ENCODE measurements at regions not wholly inside any gene's neighbourhood (a gene's known extent, or its start where the extent isn't known, plus 50 kb on each side); places are given as distances from the start of the nearest gene placed in this dataset.
A peak's percentile ranks its signal among the peaks of the same experiment; 100 is the strongest.

- peak in 1 of 7 donors; percentile 14 for DNase-seq
- Histone ChIP-seq H3K4me1 (replicated peaks in 1 of 2) (no peaks in the 10 kb centered on the region), H3K9me3 (replicated peaks in 1 of 3) (no peaks in the 10 kb centered on the region), H3K4me3 (no peak overlapping the region), H3K27me3 (no peaks in the 10 kb centered on the region), H3K27ac (no peak overlapping the region), H3K36me3 (replicated peaks in 1 of 2) (no peaks in the 10 kb centered on the region)
- intact Hi-C loops (cut with DNase I) = no loop called here
- 86 to 96% (median 94%) methylated on average over 4 of the region's 4 CpGs for whole genome bisulfite sequencing, 4 donors
- no peak for TF ChIP-seq POLR2A (IDR thresholded peaks at IDR 0.05)
- TF ChIP-seq CTCF (IDR thresholded peaks at IDR 0.05) = no peak
Observed at GRCh38 chr1:229048896-229049295, 222.0 kb upstream of the RAB4A start.

- intact Hi-C loops (cut with DNase I) = no loop called here
- H3K9me3 ChIP-seq (replicated peaks in 1 of 3) = no peaks in the 10 kb centered on the region
- TF ChIP-seq POLR2A (IDR thresholded peaks at IDR 0.05) = no peak
- TF ChIP-seq CTCF (IDR thresholded peaks at IDR 0.05) = no peak
- no peaks in the 10 kb centered on the region for H3K27me3 ChIP-seq
- H3K27ac ChIP-seq = no peak overlapping the region
- no peak overlapping the region for H3K4me3 ChIP-seq
- no peaks in the 10 kb centered on the region for H3K36me3 ChIP-seq (replicated peaks in 1 of 2)
- peaks cover 0 to 23% of the 10 kb centered on the region in 2 donors for H3K4me1 ChIP-seq (replicated peaks in 1 of 2)
- DNase-seq = no peak
- WGBS, 4 donors = 89 to 100% (median 99%) methylated on average over 1 of the region's 1 CpG
Observed at GRCh38 chr1:229056046-229056445, 214.9 kb upstream of the RAB4A start.

GRCh38 chr1:229058111-229058561, 212.8 kb upstream of the RAB4A start:
- intact Hi-C loops (cut with DNase I) = no loop called here
- Histone ChIP-seq H3K9me3 (replicated peaks in 1 of 3) (no peaks in the 10 kb centered on the region), H3K27me3 (no peaks in the 10 kb centered on the region), H3K36me3 (replicated peaks in 1 of 2) (no peaks in the 10 kb centered on the region), H3K27ac (peak overlapping the region in 2 of 5 donors; percentile 7 to 66), H3K4me3 (no peak overlapping the region), H3K4me1 (replicated peaks in 1 of 2) (peaks cover 0 to 25% of the 10 kb centered on the region in 2 donors)
- WGBS, 4 donors = 77 to 83% (median 82%) methylated on average over 5 to 11 of the region's 11 CpGs
- TF ChIP-seq CTCF (IDR thresholded peaks at IDR 0.05) = no peak
- TF ChIP-seq POLR2A (IDR thresholded peaks at IDR 0.05) = no peak
- no peak for DNase-seq

GRCh38 chr1:229058729-229059128, 212.2 kb upstream of the RAB4A start:
- 57 to 81% (median 59%) methylated on average over 9 to 10 of the region's 10 CpGs for WGBS, 4 donors
- Histone ChIP-seq H3K9me3 (replicated peaks in 1 of 3) (no peaks in the 10 kb centered on the region), H3K4me1 (replicated peaks in 1 of 2) (peaks cover 0 to 31% of the 10 kb centered on the region in 2 donors), H3K4me3 (no peak overlapping the region), H3K36me3 (replicated peaks in 1 of 2) (no peaks in the 10 kb centered on the region), H3K27ac (peak overlapping the region in 2 of 5 donors; percentile 7 to 66), H3K27me3 (no peaks in the 10 kb centered on the region)
- intact Hi-C loops (cut with DNase I) = no loop called here
- TF ChIP-seq POLR2A (IDR thresholded peaks at IDR 0.05) = no peak
- no peak for TF ChIP-seq CTCF (IDR thresholded peaks at IDR 0.05)
- DNase-seq = peak in 2 of 7 donors; percentile 23 to 60
